ENCODE measurements at regions not wholly inside any gene's neighbourhood (a gene's known extent, or its start where the extent isn't known, plus 50 kb on each side); places are given as distances from the start of the nearest gene placed in this dataset.

DNA sequence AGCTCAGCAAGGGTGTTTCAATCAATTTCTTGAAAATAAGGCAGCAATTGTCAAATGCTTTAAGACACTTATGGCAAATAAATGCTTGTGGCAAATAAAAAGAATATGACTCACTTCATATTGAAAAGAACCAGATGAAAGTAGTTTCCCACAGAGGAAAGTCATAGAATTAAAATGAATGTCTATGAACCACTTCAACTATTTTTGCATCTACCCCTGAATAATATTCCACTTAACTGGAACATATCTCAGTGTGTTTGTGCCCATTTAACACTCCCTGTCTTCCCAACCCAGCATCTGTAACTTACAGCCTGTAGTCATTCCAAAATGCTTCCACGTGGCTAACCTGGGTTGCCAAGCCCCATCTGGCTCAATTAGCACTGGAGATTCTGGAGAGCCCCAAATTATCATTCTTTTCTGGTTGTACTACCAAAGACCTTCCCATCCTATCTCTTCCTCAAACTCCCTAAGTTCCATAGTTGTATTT is 84.7 kb downstream of the FEM1C start:
- DNase-seq (no peak), ATAC-seq (ENCODE audit: insufficient read depth, low FRiP score) (peak; percentile 2)
- Histone ChIP-seq H3K27ac (ENCODE audit: low read depth in 1 of 2, low read length in 1 of 2) (peak overlapping the region; percentile 26 to 93), H3K36me3 (ENCODE audit: control insufficient read depth in 4 of 4, insufficient read depth in 4 of 4, low read length in 4 of 4) (no peaks in the 10 kb centered on the region), H3K4me1 (ENCODE audit: control insufficient read depth in 5 of 5, insufficient read depth in 5 of 5, low read length in 5 of 5) (peaks cover 0 to 34% (median 6%) of the 10 kb centered on the region in 5 donors), H3K9me3 (ENCODE audit: control insufficient read depth in 4 of 4, insufficient read depth in 3 of 4, low read length in 3 of 4) (no peaks in the 10 kb centered on the region), H3K27me3 (ENCODE audit: control insufficient read depth in 3 of 3, insufficient read depth in 3 of 3, low read length in 2 of 3) (no peaks in the 10 kb centered on the region), H3K4me3 (no peak overlapping the region), H3K9ac (ENCODE audit: insufficient read depth in 1 of 2, low read length in 2 of 2) (no peak overlapping the region)
- TF ChIP-seq, protein P1, sequence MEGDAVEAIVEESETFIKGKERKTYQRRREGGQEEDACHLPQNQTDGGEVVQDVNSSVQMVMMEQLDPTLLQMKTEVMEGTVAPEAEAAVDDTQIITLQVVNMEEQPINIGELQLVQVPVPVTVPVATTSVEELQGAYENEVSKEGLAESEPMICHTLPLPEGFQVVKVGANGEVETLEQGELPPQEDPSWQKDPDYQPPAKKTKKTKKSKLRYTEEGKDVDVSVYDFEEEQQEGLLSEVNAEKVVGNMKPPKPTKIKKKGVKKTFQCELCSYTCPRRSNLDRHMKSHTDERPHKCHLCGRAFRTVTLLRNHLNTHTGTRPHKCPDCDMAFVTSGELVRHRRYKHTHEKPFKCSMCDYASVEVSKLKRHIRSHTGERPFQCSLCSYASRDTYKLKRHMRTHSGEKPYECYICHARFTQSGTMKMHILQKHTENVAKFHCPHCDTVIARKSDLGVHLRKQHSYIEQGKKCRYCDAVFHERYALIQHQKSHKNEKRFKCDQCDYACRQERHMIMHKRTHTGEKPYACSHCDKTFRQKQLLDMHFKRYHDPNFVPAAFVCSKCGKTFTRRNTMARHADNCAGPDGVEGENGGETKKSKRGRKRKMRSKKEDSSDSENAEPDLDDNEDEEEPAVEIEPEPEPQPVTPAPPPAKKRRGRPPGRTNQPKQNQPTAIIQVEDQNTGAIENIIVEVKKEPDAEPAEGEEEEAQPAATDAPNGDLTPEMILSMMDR (IDR thresholded peaks at IDR 0.05; ENCODE audit: control extremely low read depth, extremely low read depth): no peak
- whole genome bisulfite sequencing, 2 donors: 48 to 82% methylated on average over 1 of the region's 1 CpG

DNA sequence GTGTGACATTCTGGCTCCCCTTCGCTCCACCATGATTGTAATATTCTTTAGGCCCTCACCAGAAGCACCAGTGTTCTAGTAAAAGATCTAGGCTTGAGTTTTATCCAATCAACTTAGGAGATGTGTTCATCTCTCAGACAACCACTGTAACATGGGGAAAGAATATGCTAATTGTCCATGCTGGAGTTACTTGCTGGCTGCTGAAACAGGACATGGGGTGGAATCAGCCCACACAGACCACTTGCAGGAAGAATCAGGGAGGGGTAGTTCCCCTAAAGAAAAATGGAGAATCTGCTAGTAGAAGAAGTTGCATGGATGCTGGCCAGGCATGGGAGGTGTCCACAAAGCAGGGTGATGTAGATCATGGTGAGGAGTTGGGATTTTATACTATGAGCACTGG is 86.2 kb downstream of the FEM1C start:
- Histone ChIP-seq H3K9me3 (ENCODE audit: control insufficient read depth in 4 of 4, insufficient read depth in 3 of 4, low read length in 3 of 4) (no peaks in the 10 kb centered on the region), H3K36me3 (ENCODE audit: control insufficient read depth in 4 of 4, insufficient read depth in 4 of 4, low read length in 4 of 4) (no peaks in the 10 kb centered on the region), H3K4me3 (no peak overlapping the region), H3K4me1 (ENCODE audit: control insufficient read depth in 5 of 5, insufficient read depth in 5 of 5, low read length in 5 of 5) (peaks cover 0 to 39% (median 5%) of the 10 kb centered on the region in 5 donors), H3K27ac (ENCODE audit: low read depth in 1 of 2, low read length in 1 of 2) (no peak overlapping the region), H3K9ac (ENCODE audit: insufficient read depth in 1 of 2, low read length in 2 of 2) (no peak overlapping the region), H3K27me3 (ENCODE audit: control insufficient read depth in 3 of 3, insufficient read depth in 3 of 3, low read length in 2 of 3) (no peaks in the 10 kb centered on the region)
- ATAC-seq (ENCODE audit: insufficient read depth, low FRiP score) (no peak), DNase-seq (no peak)
- TF ChIP-seq, protein P1 (IDR thresholded peaks at IDR 0.05; ENCODE audit: control extremely low read depth, extremely low read depth): no peak
- 81 to 88% methylated on average over 1 of the region's 1 CpG for WGBS, 2 donors

DNA sequence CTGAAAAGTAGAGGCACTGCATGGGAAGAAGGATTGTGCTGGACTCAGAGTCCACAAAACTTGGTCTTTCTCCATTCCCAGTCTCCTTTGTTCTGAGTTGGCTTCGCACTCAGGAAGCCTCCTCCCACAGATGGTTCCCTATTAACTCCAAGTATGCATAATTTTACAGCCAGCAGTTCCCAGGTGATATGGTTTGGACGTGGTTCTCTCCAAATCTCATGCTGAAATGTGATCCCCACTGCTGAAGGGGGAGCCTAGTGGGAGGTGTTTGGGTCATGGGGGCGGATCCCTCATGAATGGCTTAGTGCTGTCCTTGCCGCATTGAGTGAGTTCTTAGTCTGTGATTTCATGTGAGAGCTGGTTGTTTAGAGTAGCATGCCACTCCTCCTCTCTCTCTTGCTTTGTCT is 86.6 kb downstream of the FEM1C start:
- TF ChIP-seq, protein P1 (IDR thresholded peaks at IDR 0.05; ENCODE audit: control extremely low read depth, extremely low read depth): no peak
- H3K4me1 ChIP-seq (ENCODE audit: control insufficient read depth in 5 of 5, insufficient read depth in 5 of 5, low read length in 5 of 5): peaks cover 0 to 39% (median 5%) of the 10 kb centered on the region in 5 donors
- H3K9me3 ChIP-seq (ENCODE audit: control insufficient read depth in 4 of 4, insufficient read depth in 3 of 4, low read length in 3 of 4): no peaks in the 10 kb centered on the region
- peak; percentile 38 to 77 (median 48) for DNase-seq
- no peak overlapping the region for H3K4me3 ChIP-seq
- no peak for ATAC-seq (ENCODE audit: insufficient read depth, low FRiP score)
- H3K27me3 ChIP-seq (ENCODE audit: control insufficient read depth in 3 of 3, insufficient read depth in 3 of 3, low read length in 2 of 3): no peaks in the 10 kb centered on the region
- 54 to 66% methylated on average over 4 of the region's 4 CpGs for WGBS, 2 donors
- H3K9ac ChIP-seq (ENCODE audit: insufficient read depth in 1 of 2, low read length in 2 of 2): no peak overlapping the region
- peak overlapping the region in 1 of 2 donors; percentile 33 for H3K27ac ChIP-seq (ENCODE audit: low read depth in 1 of 2, low read length in 1 of 2)
- H3K36me3 ChIP-seq (ENCODE audit: control insufficient read depth in 4 of 4, insufficient read depth in 4 of 4, low read length in 4 of 4): no peaks in the 10 kb centered on the region

DNA sequence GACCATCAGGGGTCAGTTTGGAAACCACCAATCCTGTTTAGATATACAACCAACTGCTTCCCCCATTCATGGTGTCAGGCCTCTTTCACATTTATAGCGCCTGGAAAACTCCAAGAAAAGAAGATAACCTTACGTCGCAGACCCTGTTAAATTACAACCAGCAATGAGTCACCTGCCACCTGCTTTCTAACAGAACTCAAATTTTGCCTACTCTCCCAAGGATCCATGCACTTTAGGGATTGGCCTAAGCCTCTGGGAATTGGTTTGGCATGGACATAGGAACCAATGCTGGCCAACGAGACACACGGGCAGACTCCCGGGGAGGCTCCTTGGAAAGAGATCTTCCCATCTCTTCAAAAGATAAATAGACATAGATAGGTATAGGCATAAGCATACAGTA is 87.0 kb downstream of the FEM1C start:
- Histone ChIP-seq H3K9me3 (ENCODE audit: control insufficient read depth in 4 of 4, insufficient read depth in 3 of 4, low read length in 3 of 4) (no peaks in the 10 kb centered on the region), H3K36me3 (ENCODE audit: control insufficient read depth in 4 of 4, insufficient read depth in 4 of 4, low read length in 4 of 4) (no peaks in the 10 kb centered on the region), H3K27me3 (ENCODE audit: control insufficient read depth in 3 of 3, insufficient read depth in 3 of 3, low read length in 2 of 3) (no peaks in the 10 kb centered on the region), H3K4me3 (no peak overlapping the region), H3K27ac (ENCODE audit: low read depth in 1 of 2, low read length in 1 of 2) (peak overlapping the region in 1 of 2 donors; percentile 33), H3K9ac (ENCODE audit: insufficient read depth in 1 of 2, low read length in 2 of 2) (no peak overlapping the region), H3K4me1 (ENCODE audit: control insufficient read depth in 5 of 5, insufficient read depth in 5 of 5, low read length in 5 of 5) (peaks cover 0 to 39% (median 5%) of the 10 kb centered on the region in 5 donors)
- 82 to 88% methylated on average over 6 of the region's 6 CpGs for WGBS, 2 donors
- TF ChIP-seq, protein P1 (IDR thresholded peaks at IDR 0.05; ENCODE audit: control extremely low read depth, extremely low read depth): no peak
- ATAC-seq (ENCODE audit: insufficient read depth, low FRiP score) (no peak), DNase-seq (no peak)
